Fibroblast of mammary gland (primary cell): ENCODE measurements at regions not wholly inside any gene's neighbourhood (a gene's known extent, or its start where the extent isn't known, plus 50 kb on each side); places are given as distances from the start of the nearest gene placed in this dataset.

Source experiments
- DNase-seq: peaks from one replicate; pipeline ENCODE4 v3.0.0-alpha.2; 2010; ENCODE audit warnings: low read depth
- H3K4me3 ChIP-seq: 2 replicates; pipeline ENCODE4 v1.5.1; 2011; ENCODE audit warnings: low read depth, mild to moderate bottlenecking, low read length, moderate library complexity; ENCODE audit not compliant: control insufficient read depth
- CTCF ChIP-seq: conservative IDR thresholded peaks from 2 replicates; pipeline ENCODE4 v1.5.1; 2011; ENCODE audit warnings: low read depth, low read length, inconsistent platforms; ENCODE audit not compliant: control insufficient read depth, insufficient read depth

DNA sequence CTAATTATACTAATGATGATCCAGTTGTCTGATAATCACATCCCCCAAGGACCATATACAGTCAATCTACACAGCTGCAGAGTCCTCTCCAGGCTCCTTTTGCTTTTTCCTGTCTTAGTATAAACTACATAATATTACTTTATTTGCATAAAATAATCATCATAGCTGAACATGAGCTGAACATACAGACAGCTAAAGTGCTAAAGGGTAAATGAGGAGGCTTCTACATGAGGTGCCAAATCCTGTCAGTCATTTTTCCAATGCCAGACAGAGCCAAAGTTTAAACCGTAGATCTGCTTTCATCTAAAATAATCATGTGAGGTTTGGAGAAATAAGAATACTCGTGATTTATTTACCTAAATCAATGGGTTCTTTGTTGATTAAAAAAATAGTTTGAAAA is 1530.1 kb upstream of the PABPC4L start:
- H3K4me3 ChIP-seq = no peak overlapping the region
- no peak for TF ChIP-seq CTCF
- no peak for DNase-seq

GRCh38 chr4:135724421-135724820 is 1522.8 kb upstream of the PABPC4L start:
- TF ChIP-seq CTCF = no peak
- no peak overlapping the region for H3K4me3 ChIP-seq
- DNase-seq = no peak

GRCh38 chr4:135718019-135718418 is 1516.4 kb upstream of the PABPC4L start:
- no peak overlapping the region for H3K4me3 ChIP-seq
- DNase-seq = no peak
- TF ChIP-seq CTCF = no peak

- no peak for DNase-seq
- TF ChIP-seq CTCF = no peak
These were observed 1503.8 kb upstream of the PABPC4L start for GRCh38 chr4:135705343-135705742.

GRCh38 chr4:135694066-135694465 is 1492.5 kb upstream of the PABPC4L start:
- DNase-seq = no peak
- no peak overlapping the region for H3K4me3 ChIP-seq
- TF ChIP-seq CTCF = no peak

More at GRCh38 chr4:135705343-135705742, 1503.8 kb upstream of the PABPC4L start:
- no peak overlapping the region for H3K4me3 ChIP-seq

- DNase-seq = no peak
- no peak for TF ChIP-seq CTCF
- H3K4me3 ChIP-seq = no peak overlapping the region
These were observed 1482.4 kb upstream of the PABPC4L start for GRCh38 chr4:135684001-135684400.

- no peak for DNase-seq
- no peak for TF ChIP-seq CTCF
- H3K4me3 ChIP-seq = no peak overlapping the region
These were observed 1470.6 kb upstream of the PABPC4L start for GRCh38 chr4:135672202-135672601.
